H9 (cell line): ENCODE measurements at regions not wholly inside any gene's neighbourhood (a gene's known extent, or its start where the extent isn't known, plus 50 kb on each side); places are given as distances from the start of the nearest gene placed in this dataset.

Experiments used
- DNase-seq: peaks from one replicate; pipeline ENCODE4 v3.0.0-alpha.2; 2017
- H2AFZ ChIP-seq: one replicate; pipeline ENCODE4 v1.6.1; 2013; ENCODE audit warnings: mild to moderate bottlenecking, low read length, control low read depth, moderate library complexity
- H2AK5ac ChIP-seq: 2 replicates; pipeline ENCODE4 v1.6.1; 2013; ENCODE audit warnings: low read length, control low read depth, mixed read lengths; ENCODE audit not compliant: insufficient read length
- H2BK120ac ChIP-seq: one replicate; pipeline ENCODE4 v1.6.1; 2013; ENCODE audit warnings: low read depth, mild to moderate bottlenecking, low read length, control low read depth, inconsistent platforms; ENCODE audit not compliant: poor library complexity, severe bottlenecking
- H2BK12ac ChIP-seq: 2 replicates; pipeline ENCODE4 v1.6.1; 2013; ENCODE audit warnings: low read length, control low read depth, mixed read lengths, low read depth; ENCODE audit not compliant: insufficient read length
- H2BK15ac ChIP-seq: 2 replicates; pipeline ENCODE4 v1.6.1; 2013; ENCODE audit warnings: low read depth, low read length, control low read depth
- H2BK20ac ChIP-seq: one replicate; pipeline ENCODE4 v1.6.1; 2013; ENCODE audit warnings: low read depth, mild to moderate bottlenecking, low read length, control low read depth, inconsistent platforms; ENCODE audit not compliant: poor library complexity, severe bottlenecking
- H2BK5ac ChIP-seq: 2 replicates; pipeline ENCODE4 v1.6.1; 2013; ENCODE audit warnings: low read length, control low read depth, mixed read lengths; ENCODE audit not compliant: insufficient read length
- H3K14ac ChIP-seq: 2 replicates; pipeline ENCODE4 v1.6.1; 2013; ENCODE audit warnings: low read length, control low read depth; ENCODE audit not compliant: insufficient read depth
- H3K18ac ChIP-seq: 2 replicates; pipeline ENCODE4 v1.6.1; 2013; ENCODE audit warnings: low read depth, mild to moderate bottlenecking, mixed read lengths, low read length, control low read depth; ENCODE audit not compliant: insufficient read length
- H3K23ac ChIP-seq: 2 replicates; pipeline ENCODE4 v1.6.1; 2013; ENCODE audit warnings: low read length, control low read depth, mixed read lengths, low read depth; ENCODE audit not compliant: insufficient read length
- H3K23me2 ChIP-seq: 2 replicates; pipeline ENCODE4 v1.6.1; 2013; ENCODE audit warnings: low read depth, mild to moderate bottlenecking, mixed read lengths, low read length, control low read depth; ENCODE audit not compliant: insufficient read length, poor library complexity, severe bottlenecking
- H3K27ac ChIP-seq: 2 replicates; pipeline ENCODE4 v1.5.1; 2013; ENCODE audit warnings: low read length, control low read depth, mixed read lengths, low read depth; ENCODE audit not compliant: insufficient read length
- H3K27me3 ChIP-seq: 2 replicates; pipeline ENCODE4 v1.6.1; 2013; ENCODE audit warnings: low read length, control low read depth, inconsistent platforms; ENCODE audit not compliant: insufficient read depth
- H3K4ac ChIP-seq: 2 replicates; pipeline ENCODE4 v1.6.1; 2013; ENCODE audit warnings: low read depth, mild to moderate bottlenecking, control low read depth, inconsistent platforms, low read length, moderate library complexity
- H3K4me1 ChIP-seq: 2 replicates; pipeline ENCODE4 v1.6.1; 2013; ENCODE audit warnings: low read length, control low read depth, inconsistent platforms; ENCODE audit not compliant: insufficient read depth
- H3K4me2 ChIP-seq: 2 replicates; pipeline ENCODE4 v1.6.1; 2013; ENCODE audit warnings: low read length, control low read depth, mixed read lengths; ENCODE audit not compliant: insufficient read length, insufficient read depth
- H3K56ac ChIP-seq: 2 replicates; pipeline ENCODE4 v1.6.1; 2013; ENCODE audit warnings: low read depth, mild to moderate bottlenecking, mixed read lengths, low read length, control low read depth; ENCODE audit not compliant: insufficient read length
- H3K79me1 ChIP-seq: 2 replicates; pipeline ENCODE4 v1.6.1; 2013; ENCODE audit warnings: low read depth, mild to moderate bottlenecking, moderate library complexity, low read length, control low read depth, inconsistent platforms; ENCODE audit not compliant: insufficient read depth, poor library complexity, severe bottlenecking
- H3K79me2 ChIP-seq: 2 replicates; pipeline ENCODE4 v1.6.1; 2013; ENCODE audit warnings: low read length, control low read depth, inconsistent platforms; ENCODE audit not compliant: insufficient read depth
- H3K9ac ChIP-seq: 2 replicates; pipeline ENCODE4 v1.6.1; 2013; ENCODE audit warnings: low read length, control low read depth, mixed read lengths; ENCODE audit not compliant: insufficient read length; ENCODE audit errors: extremely low read depth
- H3K9me3 ChIP-seq: one replicate; pipeline ENCODE4 v1.6.1; 2013; ENCODE audit warnings: low read depth, low read length, inconsistent platforms; ENCODE audit not compliant: control insufficient read depth
- H3T11ph ChIP-seq: one replicate; pipeline ENCODE4 v1.6.1; 2013; ENCODE audit warnings: mild to moderate bottlenecking, low read length, control low read depth, inconsistent platforms
- H4K20me1 ChIP-seq: one replicate; pipeline ENCODE4 v1.6.1; 2013; ENCODE audit not compliant: control insufficient read depth, insufficient read length, insufficient read depth
- H4K5ac ChIP-seq: 2 replicates; pipeline ENCODE4 v1.6.1; 2013; ENCODE audit warnings: low read depth, mild to moderate bottlenecking, mixed read lengths, low read length, control low read depth; ENCODE audit not compliant: insufficient read length
- H4K8ac ChIP-seq: replicated peaks from 2 replicates; pipeline ENCODE4 v1.6.1; 2013; ENCODE audit warnings: low read length, control low read depth, mixed read lengths, low read depth; ENCODE audit not compliant: insufficient read length
- H4K91ac ChIP-seq: 2 replicates; pipeline ENCODE4 v1.6.1; 2013; ENCODE audit warnings: low read depth, mild to moderate bottlenecking, moderate library complexity, mixed read lengths, low read length, control low read depth; ENCODE audit not compliant: insufficient read length
- H3K27ac Mint-ChIP-seq, 3 experiments: 2 replicates in 2 of 3; 3 replicates in 1 of 3; pipeline ENCODE4 v1.8.0; 2020 to 2021; ENCODE audit warnings: mixed read lengths in 3 of 3, mild to moderate bottlenecking in 1 of 3, moderate library complexity in 1 of 3
- H3K27me3 Mint-ChIP-seq: 2 replicates; pipeline ENCODE4 v1.8.0; 2021; ENCODE audit warnings: low read depth, mild to moderate bottlenecking, moderate library complexity, mixed read lengths
- H3K36me3 Mint-ChIP-seq, 3 experiments: 2 replicates in 2 of 3; 3 replicates in 1 of 3; pipeline ENCODE4 v1.8.0; 2020 to 2021; ENCODE audit warnings: low read depth in 3 of 3, mixed read lengths in 3 of 3; ENCODE audit not compliant: insufficient read depth in 1 of 3
- H3K4me1 Mint-ChIP-seq, 2 experiments: 2 replicates each; pipeline ENCODE4 v1.8.0; 2020; ENCODE audit warnings: mixed read lengths in 2 of 2
- H3K4me3 Mint-ChIP-seq, 2 experiments: 2 replicates in 1 of 2; 3 replicates in 1 of 2; pipeline ENCODE4 v1.8.0; 2020 to 2021; ENCODE audit warnings: mild to moderate bottlenecking in 2 of 2, mixed read lengths in 2 of 2, moderate library complexity in 1 of 2
- H3K9me3 Mint-ChIP-seq, 2 experiments: 2 replicates in 1 of 2; 3 replicates in 1 of 2; pipeline ENCODE4 v1.8.0; 2020; ENCODE audit warnings: mild to moderate bottlenecking in 2 of 2, mixed read lengths in 2 of 2, moderate library complexity in 1 of 2
- CTCF ChIP-seq: fragments of 200-600 bp; sonication (generic); conservative IDR thresholded peaks from 3 replicates; pipeline ENCODE4 v1.8.0; 2021; ENCODE audit warnings: antibody characterized with exemption, mild to moderate bottlenecking
- WGBS: extraction: QIAGEN DNeasy Blood & Tissue Kit; methylation state at CpG from one replicate; pipeline ENCODE4 v1.1.7; 2013; ENCODE audit warnings: missing lambda C conversion rate, low lambda C conversion rate, mixed read lengths; ENCODE audit not compliant: insufficient read length; ENCODE audit errors: extremely low coverage; 5-methylcytosine and 5-hydroxymethylcytosine counted together

- no peak overlapping the region for H3T11ph ChIP-seq
- DNase-seq: no peak
- no peak overlapping the region for H3K9ac ChIP-seq
- no peak overlapping the region for H2BK15ac ChIP-seq
- H3K79me1 ChIP-seq: no peaks in the 10 kb centered on the region
- no peak overlapping the region for H3K56ac ChIP-seq
- no peak overlapping the region for H2BK12ac ChIP-seq
- no peaks in the 10 kb centered on the region for H3K79me2 ChIP-seq
- H2AFZ ChIP-seq: no peak overlapping the region
- Mint-ChIP-seq H3K27ac (no peak overlapping the region; a peak in 1 of 7 replicates), H3K4me1 (no peaks in the 10 kb centered on the region), H3K36me3 (no peaks in the 10 kb centered on the region), H3K9me3 (peaks cover 42 to 53% of the 10 kb centered on the region in 2 experiments), H3K27me3 (no peaks in the 10 kb centered on the region), H3K4me3 (no peak overlapping the region)
- H2BK5ac ChIP-seq: no peak overlapping the region
- WGBS: no CpG with 5 or more reads among the region's 1 CpG
- H4K20me1 ChIP-seq: no peaks in the 10 kb centered on the region
- no peak overlapping the region for H3K27ac ChIP-seq
- no peak overlapping the region for H3K18ac ChIP-seq
- no peak overlapping the region for H3K4ac ChIP-seq
- no peak overlapping the region for H2BK20ac ChIP-seq
- H4K8ac ChIP-seq: no peak overlapping the region
- H3K4me1 ChIP-seq: no peaks in the 10 kb centered on the region
- H3K27me3 ChIP-seq: no peaks in the 10 kb centered on the region
- no peak overlapping the region for H3K14ac ChIP-seq
- TF ChIP-seq CTCF: no peak
- no peak overlapping the region for H4K5ac ChIP-seq
- H3K23me2 ChIP-seq: no peaks in the 10 kb centered on the region
- H3K9me3 ChIP-seq: no peaks in the 10 kb centered on the region
- H4K91ac ChIP-seq: no peak overlapping the region
- no peak overlapping the region for H2BK120ac ChIP-seq
- H3K4me2 ChIP-seq: no peak overlapping the region
- H3K23ac ChIP-seq: no peak overlapping the region
- H2AK5ac ChIP-seq: no peak overlapping the region
These were observed 97.6 kb upstream of the BCOR start for GRCh38 chrX:40195368-40195767.
